GM12864 (cell line): ENCODE measurements at regions not wholly inside any gene's neighbourhood (a gene's known extent, or its start where the extent isn't known, plus 50 kb on each side); places are given as distances from the start of the nearest gene placed in this dataset.
"Not testable (repeated sequence)": the region's sequence is repeated elsewhere in the genome, so short reads cannot be mapped to it uniquely, and the experiment has no call there.

Source experiments
- DNase-seq: peaks from one replicate; pipeline ENCODE4 v3.0.0-alpha.2; 2011; ENCODE audit warnings: low read depth
- H3K4me3 ChIP-seq: 2 replicates; pipeline ENCODE4 v1.5.1; 2011; ENCODE audit warnings: mild to moderate bottlenecking, low read depth, low read length, control low read depth
- TF ChIP-seq, protein P1 (sequence below): IDR thresholded peaks from 2 replicates; pipeline ENCODE4 v1.5.1; 2011; ENCODE audit warnings: low read depth, mild to moderate bottlenecking, moderate library complexity, low read length, control low read depth, inconsistent platforms; ENCODE audit errors: missing control alignments

DNA sequence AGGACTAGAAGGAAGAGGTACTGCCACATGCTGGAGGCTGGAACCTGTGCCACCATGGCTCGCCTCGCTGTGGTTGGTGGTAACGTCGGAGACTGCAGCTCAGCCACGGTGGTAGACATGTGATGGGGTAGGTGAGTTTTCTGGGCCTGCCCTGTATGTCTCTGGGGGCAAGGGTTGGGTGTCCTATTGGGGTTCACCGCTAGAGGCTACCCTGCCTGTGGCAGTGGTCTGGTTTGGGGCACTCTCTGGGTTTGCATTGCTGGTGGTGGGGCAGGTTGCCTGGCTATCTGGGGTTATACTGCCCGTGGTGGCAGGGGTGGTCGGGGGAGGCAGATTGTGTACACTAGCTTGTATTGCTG, 79.3 kb upstream of the KCNJ18 start:
- H3K4me3 ChIP-seq, result no peak overlapping the region
- DNase-seq, result no peak
- TF ChIP-seq, protein P1, sequence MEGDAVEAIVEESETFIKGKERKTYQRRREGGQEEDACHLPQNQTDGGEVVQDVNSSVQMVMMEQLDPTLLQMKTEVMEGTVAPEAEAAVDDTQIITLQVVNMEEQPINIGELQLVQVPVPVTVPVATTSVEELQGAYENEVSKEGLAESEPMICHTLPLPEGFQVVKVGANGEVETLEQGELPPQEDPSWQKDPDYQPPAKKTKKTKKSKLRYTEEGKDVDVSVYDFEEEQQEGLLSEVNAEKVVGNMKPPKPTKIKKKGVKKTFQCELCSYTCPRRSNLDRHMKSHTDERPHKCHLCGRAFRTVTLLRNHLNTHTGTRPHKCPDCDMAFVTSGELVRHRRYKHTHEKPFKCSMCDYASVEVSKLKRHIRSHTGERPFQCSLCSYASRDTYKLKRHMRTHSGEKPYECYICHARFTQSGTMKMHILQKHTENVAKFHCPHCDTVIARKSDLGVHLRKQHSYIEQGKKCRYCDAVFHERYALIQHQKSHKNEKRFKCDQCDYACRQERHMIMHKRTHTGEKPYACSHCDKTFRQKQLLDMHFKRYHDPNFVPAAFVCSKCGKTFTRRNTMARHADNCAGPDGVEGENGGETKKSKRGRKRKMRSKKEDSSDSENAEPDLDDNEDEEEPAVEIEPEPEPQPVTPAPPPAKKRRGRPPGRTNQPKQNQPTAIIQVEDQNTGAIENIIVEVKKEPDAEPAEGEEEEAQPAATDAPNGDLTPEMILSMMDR, result no peak

DNA sequence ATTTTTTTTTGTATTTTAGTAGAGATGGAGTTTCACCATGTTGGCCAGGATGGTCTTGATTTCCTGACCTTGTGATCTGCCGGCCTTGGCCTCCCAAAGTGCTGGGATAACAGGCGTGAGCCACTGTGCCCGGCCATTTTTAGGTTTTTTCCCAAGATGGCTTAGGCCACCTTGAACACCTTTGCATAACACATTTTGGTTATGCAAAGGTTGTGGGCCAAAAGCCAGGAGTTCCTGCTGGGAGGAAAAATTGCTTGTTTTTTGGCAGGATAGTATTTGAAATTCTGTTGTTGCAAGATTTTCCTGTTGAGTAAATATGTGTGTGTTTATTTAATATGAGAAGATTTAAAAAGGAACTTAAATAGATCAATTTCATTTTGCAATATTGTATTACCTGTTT, 65.3 kb upstream of the KCNJ18 start:
- DNase-seq, result not testable (repeated sequence)

More for the DNA sequence above, 65.3 kb upstream of the KCNJ18 start:
- not testable (repeated sequence) for H3K4me3 ChIP-seq
